A204.1 (cell line): ENCODE measurements at regions not wholly inside any gene's neighbourhood (a gene's known extent, or its start where the extent isn't known, plus 50 kb on each side); places are given as distances from the start of the nearest gene placed in this dataset.
"Not testable (repeated sequence)": the region's sequence is repeated elsewhere in the genome, so short reads cannot be mapped to it uniquely, and the experiment has no call there.

Experiments used
- FAIRE-seq: peaks from 2 replicates; lab custom pipeline; 2012; peaks lifted over from hg19 to GRCh38; lab: Jason Lieb, UNC

DNA sequence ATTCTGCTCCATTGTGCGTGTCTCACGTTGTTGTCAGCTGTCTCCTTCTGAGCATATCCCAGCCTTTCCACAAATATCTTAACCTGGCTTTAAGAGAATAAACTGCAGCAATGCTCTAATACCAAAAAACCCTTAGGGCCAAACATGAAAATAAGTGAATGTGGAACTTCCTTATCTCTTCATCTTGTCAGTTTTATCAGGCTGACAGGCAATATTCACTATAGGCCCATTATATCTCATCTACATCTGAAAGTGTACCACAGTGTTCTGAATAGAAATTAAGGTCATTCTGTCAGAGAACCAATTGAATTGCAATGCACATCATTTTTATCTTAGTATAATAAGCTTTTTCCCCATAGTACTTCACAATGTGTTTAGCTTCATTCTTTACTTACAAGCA, 933.1 kb upstream of the FBXO33 start:
- FAIRE-seq = no peak

DNA sequence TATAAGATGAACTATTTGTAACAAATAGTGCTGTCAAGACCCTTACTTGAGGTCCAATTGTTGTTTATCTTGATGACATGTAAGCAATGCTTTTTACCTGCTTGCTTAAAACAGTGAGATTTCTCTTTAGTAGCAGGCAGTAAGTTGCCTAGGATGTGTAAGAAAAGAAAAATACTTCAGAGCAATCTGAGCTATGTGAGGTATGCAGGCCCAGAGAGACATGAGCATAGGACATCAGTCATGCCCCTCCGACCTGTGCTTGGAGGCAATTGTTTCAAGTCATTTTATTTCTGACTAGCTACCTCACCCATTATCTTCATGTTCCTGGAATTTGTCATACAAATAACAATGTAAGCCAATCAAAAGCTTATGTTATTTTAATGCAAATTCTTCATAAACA, 930.6 kb upstream of the FBXO33 start:
- FAIRE-seq = no peak

DNA sequence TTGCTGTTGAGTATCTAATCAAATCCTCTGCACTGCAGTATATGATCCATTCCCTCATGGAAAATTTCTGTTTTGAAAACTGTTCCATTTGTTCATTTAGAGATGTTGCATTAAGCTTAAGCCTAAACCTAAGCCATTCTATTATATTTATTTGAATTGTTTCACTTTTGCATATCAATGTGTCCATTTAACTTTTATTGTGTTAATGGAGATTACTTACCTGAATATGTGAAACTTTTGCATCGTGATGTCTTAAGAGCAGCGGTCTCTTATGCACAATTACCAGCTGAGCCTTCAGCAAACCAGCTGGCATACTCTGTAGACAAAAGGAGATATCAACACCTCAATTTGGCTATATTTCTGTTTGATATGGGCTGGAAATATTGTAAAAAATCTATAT, 922.5 kb upstream of the FBXO33 start:
- no peak for FAIRE-seq

GRCh38 chr14:40348104-40348503, 915.9 kb upstream of the FBXO33 start:
- not testable (repeated sequence) for FAIRE-seq

DNA sequence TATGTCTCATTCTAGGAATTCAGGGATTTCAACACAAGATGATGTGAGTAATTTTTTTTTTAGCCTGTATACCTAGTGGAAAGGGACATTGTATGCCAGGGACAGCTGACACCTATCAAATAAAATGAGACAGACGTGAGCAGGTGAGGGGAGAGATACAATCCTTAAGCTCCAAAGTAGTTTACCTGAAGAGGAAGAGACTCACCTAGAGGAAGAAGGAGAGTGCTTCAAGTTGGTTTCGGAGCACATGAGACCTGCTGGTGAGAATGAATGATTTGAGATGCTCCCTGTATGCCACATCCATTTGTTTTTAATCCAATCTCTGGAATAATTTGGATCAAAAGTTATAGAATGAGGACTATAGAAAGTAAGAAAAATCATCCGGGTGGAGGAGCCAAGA, 915.4 kb upstream of the FBXO33 start:
- no peak for FAIRE-seq

DNA sequence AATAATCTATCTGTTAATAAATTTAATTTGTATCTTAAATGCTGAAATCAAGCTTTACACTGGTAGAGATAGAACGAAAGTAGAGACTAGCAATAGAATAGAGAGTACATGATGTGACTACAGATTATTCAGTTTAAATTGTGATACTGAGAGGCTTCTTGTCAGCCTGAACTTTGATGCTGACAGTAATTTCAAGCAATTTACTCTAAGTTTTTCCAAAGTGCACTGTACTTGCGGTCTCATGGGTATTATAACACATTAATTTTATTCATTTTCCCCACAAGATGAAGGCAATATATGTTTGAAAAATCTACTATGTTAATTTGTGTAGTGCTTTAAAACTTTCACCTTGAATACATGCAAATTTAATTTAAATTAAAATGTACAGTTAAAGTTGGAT, 914.0 kb upstream of the FBXO33 start:
- no peak for FAIRE-seq

GRCh38 chr14:40345334-40345733, 913.1 kb upstream of the FBXO33 start:
- no peak for FAIRE-seq

DNA sequence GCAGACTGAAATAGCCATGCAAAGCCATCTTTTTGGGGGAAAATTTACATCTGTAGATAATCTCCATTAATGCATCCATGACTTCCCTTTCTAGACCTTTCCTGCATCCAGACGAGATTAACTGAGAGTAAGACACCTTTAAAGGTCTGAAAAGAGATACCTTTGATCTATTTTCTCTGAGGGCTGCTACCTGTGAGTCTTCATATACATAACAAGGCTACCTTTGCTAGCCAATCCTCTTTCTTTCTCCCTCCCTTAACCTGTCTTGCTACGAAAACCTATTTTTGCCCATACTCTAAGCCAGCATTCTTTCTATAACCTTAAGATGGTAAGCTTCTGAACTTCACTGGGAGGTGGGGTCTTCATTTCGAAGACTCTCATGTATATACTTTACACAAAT, 908.5 kb upstream of the FBXO33 start:
- no peak for FAIRE-seq

DNA sequence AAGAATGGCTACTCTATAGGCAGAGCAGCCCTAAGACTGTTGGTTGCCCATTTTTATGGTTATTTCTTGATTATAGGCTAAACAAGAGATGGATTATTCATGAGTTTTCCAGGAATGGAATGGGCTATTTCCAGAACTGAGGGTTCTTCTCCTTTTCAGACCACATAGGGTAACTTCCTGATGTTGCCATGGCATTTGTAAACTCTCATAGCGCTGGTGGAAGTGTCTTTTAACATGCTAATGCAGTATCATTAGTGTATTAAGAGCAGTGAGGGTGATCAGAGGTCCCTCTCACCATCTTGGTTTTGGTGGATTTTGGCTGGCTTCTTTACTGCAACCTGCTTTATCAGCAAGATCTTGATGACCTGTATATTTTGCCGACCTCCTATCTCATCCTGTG, 904.6 kb upstream of the FBXO33 start:
- no peak for FAIRE-seq

GRCh38 chr14:40326519-40326918, 894.3 kb upstream of the FBXO33 start:
- not testable (repeated sequence) for FAIRE-seq

DNA sequence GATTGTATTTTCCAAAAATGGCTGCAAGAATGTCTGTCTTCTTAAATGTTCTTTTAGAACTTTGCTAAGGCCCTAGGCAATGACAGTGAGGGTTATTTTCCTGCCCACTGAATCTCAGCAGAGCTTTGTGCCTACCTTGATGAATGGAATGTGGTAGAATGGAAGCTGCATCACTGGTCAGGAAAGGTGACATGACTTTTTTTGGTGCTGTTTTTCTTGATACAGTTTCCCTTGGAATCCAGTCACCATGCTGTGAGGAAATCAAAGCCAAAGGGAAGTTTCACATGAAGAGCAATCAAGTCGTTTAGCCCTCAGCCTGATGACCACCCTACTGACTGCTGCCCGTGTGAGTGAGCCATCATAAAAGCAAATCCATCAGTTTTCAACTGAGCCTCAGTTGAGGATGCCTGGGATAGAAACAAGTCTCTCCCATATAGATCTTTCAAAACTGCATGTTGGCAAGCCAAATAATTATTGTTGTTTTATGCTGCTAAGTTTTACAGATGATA, 886.0 kb upstream of the FBXO33 start:
- no peak for FAIRE-seq

- no peak for FAIRE-seq
These were observed 885.5 kb upstream of the FBXO33 start for GRCh38 chr14:40317690-40318089.

DNA sequence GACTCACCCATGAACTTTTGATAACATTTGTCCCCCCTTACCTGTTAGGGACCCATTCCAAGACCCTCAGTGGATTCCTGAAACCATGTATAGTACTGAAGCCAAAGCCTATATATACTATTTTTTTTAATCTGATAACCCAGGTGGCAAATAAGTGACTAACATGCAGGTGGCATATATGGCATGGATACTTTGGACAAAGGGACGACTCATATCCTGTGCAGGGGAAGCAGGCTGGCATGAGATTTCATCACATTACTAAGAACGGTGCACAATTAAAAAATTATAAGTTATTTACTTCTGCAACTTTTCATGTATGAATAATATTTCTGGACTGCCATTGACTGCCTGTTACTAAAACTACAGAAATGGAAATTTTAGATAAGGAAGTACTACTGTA, 880.1 kb upstream of the FBXO33 start:
- no peak for FAIRE-seq

GRCh38 chr14:40309124-40309523, 876.9 kb upstream of the FBXO33 start:
- no peak for FAIRE-seq

GRCh38 chr14:40308240-40308639, 876.0 kb upstream of the FBXO33 start:
- FAIRE-seq = no peak

DNA sequence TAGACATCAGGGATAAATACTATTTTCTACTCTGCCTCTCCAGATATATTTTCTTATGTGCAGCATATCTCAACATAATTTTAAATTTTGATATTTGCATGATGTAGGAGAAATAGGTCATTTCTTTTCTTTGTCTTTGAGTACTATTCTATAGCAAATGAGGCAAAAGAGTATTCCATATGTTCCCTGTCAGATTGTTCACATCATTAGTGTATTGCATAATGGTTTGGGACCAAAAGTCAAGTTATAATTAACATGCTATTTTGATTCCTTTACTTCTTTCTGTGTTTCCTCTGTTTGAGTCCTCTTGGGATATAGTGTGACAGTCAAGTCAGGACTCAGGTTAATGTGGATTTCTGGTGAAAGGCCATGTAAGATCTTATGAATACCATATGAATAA, 864.6 kb upstream of the FBXO33 start:
- no peak for FAIRE-seq

- FAIRE-seq = no peak
These were observed 860.4 kb upstream of the FBXO33 start for GRCh38 chr14:40292664-40293063.

DNA sequence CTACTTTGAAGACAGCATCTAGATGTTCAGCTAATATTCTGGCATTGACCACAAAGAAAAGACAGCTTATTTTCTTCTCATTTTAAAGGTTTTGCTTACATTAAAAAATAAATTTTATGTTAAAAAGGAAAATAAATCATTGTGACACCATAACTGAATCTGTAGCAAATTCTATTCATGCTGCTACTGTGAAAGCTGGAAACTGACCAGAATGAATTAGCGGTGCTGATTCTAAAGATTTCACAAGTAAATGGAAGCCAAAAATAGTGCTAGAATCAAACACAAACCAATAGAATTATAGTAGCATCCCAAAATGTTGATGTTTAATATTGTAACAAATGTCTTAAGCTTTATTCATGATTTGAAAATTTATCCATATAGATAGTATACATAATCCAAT, 850.0 kb upstream of the FBXO33 start:
- FAIRE-seq = no peak

DNA sequence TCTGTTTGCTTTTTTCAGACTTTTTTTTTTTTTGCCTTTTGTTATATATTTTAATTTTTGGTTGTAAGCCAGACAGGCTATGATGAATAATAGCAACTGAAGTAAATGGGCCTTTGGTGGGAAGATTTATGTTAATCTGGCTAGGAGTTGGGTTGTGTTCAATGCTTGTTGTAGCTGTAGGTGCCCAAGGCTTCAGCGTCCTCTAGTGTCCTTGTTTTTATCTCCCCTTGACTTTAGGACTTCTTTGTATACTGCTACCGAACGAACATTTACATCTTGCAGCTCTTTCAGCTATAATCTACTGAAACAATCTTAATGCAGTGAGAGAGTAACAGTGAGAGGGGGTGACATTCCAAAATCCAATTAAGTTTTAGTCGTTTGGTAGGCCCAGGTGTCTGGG, 848.4 kb upstream of the FBXO33 start:
- no peak for FAIRE-seq

DNA sequence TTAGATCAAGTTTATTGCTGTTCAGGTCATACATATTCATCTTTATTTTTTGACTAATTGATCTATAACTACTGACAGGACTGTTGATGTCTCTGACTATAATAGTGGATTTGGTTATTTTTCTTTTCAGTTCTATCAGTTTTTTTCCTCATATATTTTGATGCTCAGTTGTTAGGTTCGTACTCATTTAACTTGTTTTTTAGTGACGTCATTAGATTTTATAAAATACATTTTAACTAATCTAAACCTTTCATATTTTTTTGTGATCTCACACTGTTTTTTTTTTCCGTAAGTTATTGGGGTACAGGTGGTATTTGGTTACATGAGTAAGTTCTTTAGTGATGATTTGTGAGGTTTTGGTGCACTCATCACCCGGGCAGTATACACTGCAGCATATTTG, 841.2 kb upstream of the FBXO33 start:
- no peak for FAIRE-seq

DNA sequence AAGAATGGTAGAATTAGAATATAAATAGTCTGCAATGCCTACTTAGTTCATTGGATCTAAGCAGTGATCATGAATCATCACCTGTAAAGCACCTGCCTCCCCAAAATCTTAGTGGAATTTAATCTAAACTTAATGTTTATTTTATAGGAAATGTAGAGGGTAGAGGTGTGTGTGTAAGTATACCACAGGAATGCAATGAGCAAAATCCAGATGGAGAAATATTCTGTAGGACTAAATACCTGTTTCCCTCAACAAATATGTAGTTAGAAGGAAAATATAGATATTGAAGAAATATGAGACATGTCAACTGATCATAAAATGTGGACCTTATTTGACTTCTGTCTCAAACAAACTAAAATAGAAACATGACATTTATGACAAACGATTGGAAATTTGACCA, 839.2 kb upstream of the FBXO33 start:
- no peak for FAIRE-seq

DNA sequence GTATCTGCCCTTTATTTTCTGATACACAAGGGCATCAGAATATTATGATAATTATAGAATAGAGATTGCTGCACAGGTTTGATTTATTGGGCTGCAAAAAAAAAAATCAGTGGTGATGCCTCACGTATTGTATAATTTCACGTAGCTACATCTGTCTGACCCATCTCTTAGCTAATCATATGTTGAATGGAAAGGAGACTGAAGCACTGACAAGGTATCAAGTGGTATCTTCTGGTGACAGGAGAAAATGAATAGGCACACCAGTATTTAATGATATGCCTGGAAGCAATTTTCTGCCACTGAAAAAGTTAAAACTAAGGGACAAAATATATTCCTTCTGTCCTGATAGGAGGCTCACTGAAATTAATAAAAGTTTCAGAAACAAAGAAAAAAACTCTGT, 837.2 kb upstream of the FBXO33 start:
- no peak for FAIRE-seq

DNA sequence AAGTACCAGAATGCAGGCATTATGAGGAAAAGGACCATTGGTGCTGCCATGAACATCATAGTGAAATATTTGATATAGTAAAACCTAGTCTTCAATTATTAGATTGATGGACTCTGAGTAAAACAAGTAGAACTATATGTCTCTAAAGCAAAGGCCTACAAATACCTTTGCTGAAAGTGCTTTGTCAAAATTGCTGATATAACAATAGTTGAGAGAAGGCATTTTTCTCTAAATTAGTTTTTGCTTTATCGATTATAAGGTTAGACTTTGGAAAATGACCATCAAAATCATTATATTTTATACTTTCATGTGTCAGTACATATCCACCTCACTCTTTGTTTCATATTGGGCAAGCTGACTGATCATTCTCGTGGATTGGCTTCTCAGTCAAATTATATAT, 836.0 kb upstream of the FBXO33 start:
- no peak for FAIRE-seq

DNA sequence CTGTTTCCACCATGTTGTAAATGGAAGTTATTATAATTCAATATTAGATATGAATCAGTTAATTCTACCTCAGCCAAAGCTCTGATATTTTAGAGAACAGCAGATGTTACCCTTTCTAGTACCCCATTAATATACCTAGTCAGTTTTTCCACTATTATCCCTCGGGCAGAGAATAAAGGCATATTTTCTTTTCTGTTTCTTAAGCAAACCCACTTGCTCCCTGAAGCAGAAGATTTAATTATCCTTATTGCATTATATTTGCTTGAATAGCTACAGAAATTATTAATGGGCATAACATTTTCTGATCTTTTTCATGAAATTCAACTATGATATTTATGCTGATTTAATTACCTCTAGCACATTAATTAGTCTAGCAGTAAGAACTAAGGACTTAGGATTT, 832.9 kb upstream of the FBXO33 start:
- no peak for FAIRE-seq

DNA sequence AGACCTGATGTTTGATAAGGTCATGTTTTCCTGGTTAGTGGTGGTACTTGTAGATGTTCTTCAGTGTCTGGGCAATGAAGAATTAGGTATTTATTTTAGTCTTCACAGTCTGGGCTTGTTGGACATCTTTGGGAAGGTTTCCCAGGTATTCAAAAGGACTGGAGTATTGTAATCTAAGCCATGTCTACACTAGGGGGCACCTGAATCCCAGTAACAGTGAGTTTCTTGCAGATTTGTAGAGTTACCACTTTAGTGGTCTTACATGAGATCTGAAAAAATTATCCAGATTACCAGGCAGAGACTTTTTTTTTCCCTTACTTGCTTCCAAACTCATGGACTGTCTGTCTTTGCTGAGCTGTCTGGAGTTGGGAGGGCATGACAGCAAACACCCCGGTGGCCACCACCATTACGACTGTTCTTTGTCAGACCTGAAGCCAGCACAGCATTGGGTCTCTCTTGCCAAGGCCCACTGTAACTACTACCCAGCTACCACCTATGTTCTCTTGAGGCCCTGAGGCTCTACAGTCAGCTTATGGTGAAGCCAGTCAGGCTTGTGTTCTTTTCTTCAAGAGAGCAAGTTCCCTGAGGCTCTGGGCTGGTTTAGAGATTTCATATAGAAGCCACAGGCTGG, 820.7 kb upstream of the FBXO33 start:
- no peak for FAIRE-seq
